IgD-negative memory B cell (primary cell): ENCODE measurements at regions not wholly inside any gene's neighbourhood (a gene's known extent, or its start where the extent isn't known, plus 50 kb on each side); places are given as distances from the start of the nearest gene placed in this dataset.
A peak's percentile ranks its signal among the peaks of the same experiment; 100 is the strongest.

Experiments used
- H3K27ac Mint-ChIP-seq, 3 donors: one replicate each; pipeline ENCODE4 v1.8.0; 2020 to 2022; ENCODE audit warnings: mild to moderate bottlenecking in 3 of 3, mixed read lengths in 3 of 3, moderate library complexity in 1 of 3
- H3K27me3 Mint-ChIP-seq: one replicate; pipeline ENCODE4 v1.8.0; 2021; ENCODE audit warnings: mixed read lengths
- H3K36me3 Mint-ChIP-seq: one replicate; pipeline ENCODE4 v1.8.0; 2020; ENCODE audit warnings: mild to moderate bottlenecking, mixed read lengths
- H3K4me1 Mint-ChIP-seq, 3 donors: one replicate each; pipeline ENCODE4 v1.8.0; 2020 to 2022; ENCODE audit warnings: mixed read lengths in 3 of 3, mild to moderate bottlenecking in 1 of 3
- H3K4me3 Mint-ChIP-seq, 4 donors: one replicate each; pipeline ENCODE4 v1.8.0; 2020 to 2022; ENCODE audit warnings: mild to moderate bottlenecking in 4 of 4, mixed read lengths in 4 of 4, moderate library complexity in 3 of 4
- H3K9me3 Mint-ChIP-seq, 3 donors: one replicate each; pipeline ENCODE4 v1.8.0; 2020 to 2021; ENCODE audit warnings: mixed read lengths in 3 of 3, mild to moderate bottlenecking in 1 of 3

GRCh38 chr5:4773827-4774317, 366.3 kb upstream of the ADAMTS16 start:
- Mint-ChIP-seq H3K9me3 (peaks cover 2 to 4% (median 3%) of the 10 kb centered on the region in 3 donors), H3K27me3 (no peaks in the 10 kb centered on the region), H3K4me1 (peaks cover 0 to 1% (median 0%) of the 10 kb centered on the region in 3 donors), H3K36me3 (no peaks in the 10 kb centered on the region), H3K4me3 (no peak overlapping the region), H3K27ac (no peak overlapping the region)

- Mint-ChIP-seq H3K36me3 (no peaks in the 10 kb centered on the region), H3K4me3 (no peak overlapping the region)
Observed at GRCh38 chr5:4777435-4777834, 362.7 kb upstream of the ADAMTS16 start.

DNA sequence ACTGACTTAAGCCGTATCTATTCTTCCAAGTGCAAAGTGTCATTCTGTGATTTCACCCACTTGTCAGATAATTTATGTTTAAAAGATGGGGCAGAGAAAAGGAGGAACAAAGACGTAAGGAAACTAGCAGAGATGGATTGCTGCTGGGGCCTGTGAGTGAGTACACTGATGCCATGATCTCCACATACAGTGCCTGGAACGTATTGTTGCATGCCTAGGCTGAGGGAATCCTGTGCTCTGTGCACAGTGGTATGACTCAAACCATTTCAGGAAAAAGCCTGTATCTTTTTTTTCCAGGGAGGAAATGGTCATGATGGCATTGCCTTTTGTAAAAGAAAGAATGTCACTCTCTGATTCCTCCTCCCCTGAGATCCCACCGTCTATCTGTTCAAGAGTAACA, 359.5 kb upstream of the ADAMTS16 start:
- no peaks in the 10 kb centered on the region for H3K27me3 Mint-ChIP-seq
- H3K4me1 Mint-ChIP-seq = peaks cover 0 to 2% (median 0%) of the 10 kb centered on the region in 3 donors
- peak overlapping the region in 1 of 3 donors; percentile 57 for H3K27ac Mint-ChIP-seq
- peaks cover 3 to 6% (median 4%) of the 10 kb centered on the region in 3 donors for H3K9me3 Mint-ChIP-seq
- H3K36me3 Mint-ChIP-seq = no peaks in the 10 kb centered on the region
- H3K4me3 Mint-ChIP-seq = no peak overlapping the region

More at GRCh38 chr5:4777435-4777834, 362.7 kb upstream of the ADAMTS16 start:
- Mint-ChIP-seq H3K27me3 (no peaks in the 10 kb centered on the region), H3K4me1 (no peaks in the 10 kb centered on the region), H3K9me3 (peaks cover 1 to 6% (median 3%) of the 10 kb centered on the region in 3 donors), H3K27ac (no peak overlapping the region)

DNA sequence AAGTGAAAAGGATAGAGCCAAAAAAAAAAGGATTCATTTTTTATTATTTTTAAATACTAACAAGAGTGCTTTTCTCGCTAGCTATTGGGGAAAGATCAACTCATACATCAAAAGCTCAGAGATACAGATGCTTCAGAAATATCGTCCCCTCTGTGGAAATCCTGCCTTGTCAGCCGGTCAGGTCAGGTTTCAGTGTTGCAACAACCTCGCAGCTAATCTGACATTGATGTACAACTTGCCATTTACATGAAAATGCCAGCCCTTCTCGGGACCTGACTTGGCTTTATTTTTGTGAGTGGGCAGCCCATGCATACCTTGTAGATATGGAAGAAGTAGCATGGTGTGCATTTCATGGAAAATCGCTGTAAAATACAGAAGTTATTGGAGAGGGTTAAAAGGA, 358.8 kb upstream of the ADAMTS16 start:
- Mint-ChIP-seq H3K27me3 (no peaks in the 10 kb centered on the region), H3K27ac (no peak overlapping the region), H3K4me1 (peaks cover 0 to 2% (median 0%) of the 10 kb centered on the region in 3 donors), H3K36me3 (no peaks in the 10 kb centered on the region), H3K9me3 (peaks cover 4 to 8% (median 6%) of the 10 kb centered on the region in 3 donors), H3K4me3 (no peak overlapping the region)

DNA sequence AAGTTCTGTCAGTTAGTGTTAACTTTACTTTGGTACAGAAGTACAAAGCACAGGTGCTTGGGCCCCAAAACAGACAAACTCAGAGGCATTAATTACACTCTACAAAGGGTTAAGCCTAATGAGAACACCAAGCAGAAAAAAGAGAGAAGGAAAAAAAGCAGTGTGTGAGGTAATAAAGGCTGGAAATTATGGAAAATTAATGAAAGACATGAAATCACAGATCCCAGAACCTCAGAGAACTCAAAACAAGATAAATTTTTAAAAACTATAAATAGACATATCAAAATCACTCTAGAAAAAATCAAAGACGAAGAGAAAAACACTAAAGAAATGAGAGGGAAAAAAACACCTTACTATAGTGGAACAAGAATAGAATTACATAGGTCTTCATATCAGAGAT, 354.2 kb upstream of the ADAMTS16 start:
- peaks cover 0 to 2% (median 0%) of the 10 kb centered on the region in 3 donors for H3K4me1 Mint-ChIP-seq
- H3K9me3 Mint-ChIP-seq = peaks cover 7 to 9% (median 8%) of the 10 kb centered on the region in 3 donors
- H3K36me3 Mint-ChIP-seq = no peaks in the 10 kb centered on the region
- peak overlapping the region in 1 of 3 donors; percentile 27 for H3K27ac Mint-ChIP-seq
- H3K27me3 Mint-ChIP-seq = no peaks in the 10 kb centered on the region
- no peak overlapping the region for H3K4me3 Mint-ChIP-seq

- Mint-ChIP-seq H3K27ac (no peak overlapping the region), H3K36me3 (no peaks in the 10 kb centered on the region), H3K4me3 (no peak overlapping the region), H3K9me3 (peaks cover 2 to 10% (median 2%) of the 10 kb centered on the region in 3 donors), H3K27me3 (no peaks in the 10 kb centered on the region), H3K4me1 (no peaks in the 10 kb centered on the region)
Observed at GRCh38 chr5:4797445-4797844, 342.7 kb upstream of the ADAMTS16 start.

GRCh38 chr5:4802044-4802443, 338.1 kb upstream of the ADAMTS16 start:
- Mint-ChIP-seq H3K27ac (no peak overlapping the region), H3K27me3 (no peaks in the 10 kb centered on the region), H3K4me1 (peaks cover 0 to 1% (median 0%) of the 10 kb centered on the region in 3 donors), H3K9me3 (peaks cover 6 to 18% (median 10%) of the 10 kb centered on the region in 3 donors), H3K4me3 (no peak overlapping the region), H3K36me3 (peaks cover 2% of the 10 kb centered on the region)

GRCh38 chr5:4804691-4805360, 335.3 kb upstream of the ADAMTS16 start:
- no peak overlapping the region for H3K27ac Mint-ChIP-seq
- H3K9me3 Mint-ChIP-seq = peaks cover 6 to 8% (median 8%) of the 10 kb centered on the region in 3 donors
- no peaks in the 10 kb centered on the region for H3K27me3 Mint-ChIP-seq
- no peak overlapping the region for H3K4me3 Mint-ChIP-seq
- H3K36me3 Mint-ChIP-seq = peaks cover 2% of the 10 kb centered on the region
- peaks cover 0 to 1% (median 0%) of the 10 kb centered on the region in 3 donors for H3K4me1 Mint-ChIP-seq

DNA sequence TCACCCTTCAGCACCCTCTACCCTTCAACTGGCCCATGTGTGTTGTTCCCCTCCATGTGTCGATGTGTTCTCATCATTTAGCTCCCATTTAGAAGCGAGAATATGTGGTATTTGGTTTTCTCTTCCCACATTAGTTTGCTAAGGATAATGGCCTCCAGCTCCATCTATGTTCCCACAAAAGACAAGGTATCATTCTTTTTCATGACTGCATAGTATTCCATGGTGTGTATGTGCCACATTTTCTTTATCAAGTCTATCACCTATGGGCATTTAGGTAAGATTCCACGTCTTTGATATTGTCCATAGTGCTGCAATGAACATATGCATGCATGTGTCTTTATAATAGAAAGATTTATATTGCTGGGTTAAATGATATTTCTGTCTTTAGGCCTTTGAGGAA, 325.1 kb upstream of the ADAMTS16 start:
- Mint-ChIP-seq H3K4me3 (no peak overlapping the region), H3K36me3 (no peaks in the 10 kb centered on the region), H3K27me3 (no peaks in the 10 kb centered on the region), H3K9me3 (peaks cover 4 to 11% (median 6%) of the 10 kb centered on the region in 3 donors), H3K4me1 (no peaks in the 10 kb centered on the region), H3K27ac (no peak overlapping the region)

GRCh38 chr5:4817767-4818166, 322.4 kb upstream of the ADAMTS16 start:
- no peak overlapping the region for H3K4me3 Mint-ChIP-seq
- no peaks in the 10 kb centered on the region for H3K36me3 Mint-ChIP-seq
- H3K9me3 Mint-ChIP-seq = peaks cover 0 to 4% (median 3%) of the 10 kb centered on the region in 3 donors
- no peak overlapping the region for H3K27ac Mint-ChIP-seq
- H3K4me1 Mint-ChIP-seq = no peaks in the 10 kb centered on the region
- no peaks in the 10 kb centered on the region for H3K27me3 Mint-ChIP-seq

GRCh38 chr5:4831325-4831724, 308.8 kb upstream of the ADAMTS16 start:
- H3K4me3 Mint-ChIP-seq = peak overlapping the region in 1 of 4 donors; percentile 31
- H3K36me3 Mint-ChIP-seq = no peaks in the 10 kb centered on the region
- peaks cover 0 to 1% (median 0%) of the 10 kb centered on the region in 3 donors for H3K4me1 Mint-ChIP-seq
- no peaks in the 10 kb centered on the region for H3K27me3 Mint-ChIP-seq
- peaks cover 0 to 2% (median 0%) of the 10 kb centered on the region in 3 donors for H3K9me3 Mint-ChIP-seq
- no peak overlapping the region for H3K27ac Mint-ChIP-seq

GRCh38 chr5:4832471-4832870, 307.7 kb upstream of the ADAMTS16 start:
- Mint-ChIP-seq H3K9me3 (peaks cover 0 to 2% (median 0%) of the 10 kb centered on the region in 3 donors), H3K4me1 (peaks cover 0 to 1% (median 0%) of the 10 kb centered on the region in 3 donors), H3K27ac (no peak overlapping the region), H3K36me3 (no peaks in the 10 kb centered on the region), H3K4me3 (no peak overlapping the region), H3K27me3 (no peaks in the 10 kb centered on the region)

DNA sequence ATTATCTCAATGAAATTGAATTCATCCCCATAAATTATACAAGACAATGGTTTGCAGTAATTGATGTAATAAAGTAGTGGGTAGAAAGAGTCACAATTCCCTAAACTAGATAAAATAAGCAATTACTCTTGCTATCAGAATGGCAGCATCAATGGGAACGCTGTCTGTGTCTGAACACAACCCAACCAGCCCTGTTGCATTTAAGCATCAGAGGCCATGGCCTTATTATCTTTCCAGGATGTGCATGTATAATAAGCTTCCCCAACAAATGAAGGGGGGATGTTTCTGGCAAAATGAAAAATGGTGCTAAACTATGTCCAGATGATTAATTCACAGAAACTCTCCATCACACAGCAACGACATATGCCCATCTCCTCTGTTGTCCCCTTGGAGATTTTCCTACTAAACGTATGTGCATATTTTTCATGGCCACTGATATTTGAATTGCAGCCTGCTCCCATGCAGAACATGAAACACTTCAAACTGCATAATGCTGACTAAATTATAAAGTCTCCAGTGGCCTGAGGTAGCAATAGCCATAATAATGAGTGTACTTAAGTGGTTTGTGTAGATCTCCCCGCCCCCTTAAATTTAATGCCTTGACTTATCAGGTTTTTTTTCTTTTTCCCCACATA, 306.9 kb upstream of the ADAMTS16 start:
- H3K9me3 Mint-ChIP-seq = peaks cover 0 to 2% (median 0%) of the 10 kb centered on the region in 3 donors
- H3K4me3 Mint-ChIP-seq = no peak overlapping the region
- H3K36me3 Mint-ChIP-seq = no peaks in the 10 kb centered on the region
- no peaks in the 10 kb centered on the region for H3K27me3 Mint-ChIP-seq
- H3K27ac Mint-ChIP-seq = no peak overlapping the region
- peaks cover 0 to 1% (median 0%) of the 10 kb centered on the region in 3 donors for H3K4me1 Mint-ChIP-seq

DNA sequence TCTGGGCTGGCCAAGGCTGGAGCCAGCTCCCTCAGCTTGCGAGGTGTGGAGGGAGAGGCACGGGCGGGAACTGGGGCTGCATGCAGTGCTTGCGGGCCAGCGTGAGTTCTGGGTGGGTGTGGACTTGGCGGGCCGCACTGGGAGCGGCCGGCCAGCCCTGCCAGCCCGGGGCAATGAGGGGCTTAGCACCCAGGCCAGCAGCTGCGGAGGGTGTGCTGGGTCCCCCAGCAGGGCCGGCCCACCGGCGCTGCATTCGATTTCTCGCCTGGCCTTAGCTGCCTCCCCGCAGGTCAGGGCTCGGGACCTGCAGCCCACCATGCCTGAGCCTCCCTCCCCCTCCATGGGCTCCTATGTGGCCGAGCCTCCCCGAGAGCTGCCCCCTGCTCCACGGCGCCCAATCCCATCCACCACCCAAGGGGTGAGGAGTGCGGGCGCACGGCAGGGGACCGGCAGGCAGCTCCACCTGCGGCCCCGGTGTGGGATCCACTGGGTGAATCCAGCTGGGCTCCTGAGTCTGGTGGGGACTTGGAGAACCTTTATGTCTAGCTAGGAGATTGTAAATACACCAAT, 302.6 kb upstream of the ADAMTS16 start:
- H3K27me3 Mint-ChIP-seq = no peaks in the 10 kb centered on the region

DNA sequence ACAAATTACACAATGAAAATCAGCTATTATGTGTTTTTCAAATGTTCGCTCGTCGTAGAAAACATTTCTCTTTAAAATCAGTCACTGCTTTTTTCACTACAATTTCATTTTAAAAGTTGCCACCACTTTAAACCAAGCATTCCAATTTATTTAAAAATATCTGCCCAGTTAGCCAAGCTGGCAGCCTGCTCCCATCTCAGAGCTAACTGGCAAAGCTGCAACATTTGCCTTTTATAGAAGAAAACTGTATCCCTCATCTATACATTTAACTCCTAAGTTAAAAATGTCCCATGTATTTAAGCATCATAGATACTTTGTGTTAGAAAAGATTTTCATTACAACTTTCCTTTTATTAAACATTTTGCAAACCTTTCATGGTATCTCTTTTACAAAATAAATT, 294.9 kb upstream of the ADAMTS16 start:
- H3K4me1 Mint-ChIP-seq = no peaks in the 10 kb centered on the region
- no peaks in the 10 kb centered on the region for H3K27me3 Mint-ChIP-seq
- no peak overlapping the region for H3K4me3 Mint-ChIP-seq
- H3K27ac Mint-ChIP-seq = no peak overlapping the region
- no peaks in the 10 kb centered on the region for H3K36me3 Mint-ChIP-seq
- peaks cover 8 to 22% (median 11%) of the 10 kb centered on the region in 3 donors for H3K9me3 Mint-ChIP-seq

More for the DNA sequence above, 302.6 kb upstream of the ADAMTS16 start:
- H3K9me3 Mint-ChIP-seq = peaks cover 5 to 7% (median 7%) of the 10 kb centered on the region in 3 donors
- H3K4me1 Mint-ChIP-seq = no peaks in the 10 kb centered on the region
- H3K4me3 Mint-ChIP-seq = no peak overlapping the region
- no peaks in the 10 kb centered on the region for H3K36me3 Mint-ChIP-seq
- H3K27ac Mint-ChIP-seq = no peak overlapping the region
